HUES64 (cell line): ENCODE measurements at regions not wholly inside any gene's neighbourhood (a gene's known extent, or its start where the extent isn't known, plus 50 kb on each side); places are given as distances from the start of the nearest gene placed in this dataset.

Experiments
- H3K27ac ChIP-seq: 2 replicates; pipeline ENCODE4 v1.7.0; 2013; ENCODE audit warnings: low read depth, low read length, inconsistent platforms
- H3K27me3 ChIP-seq: 2 replicates; pipeline ENCODE4 v1.6.1; 2013; ENCODE audit warnings: mild to moderate bottlenecking, low read length; ENCODE audit not compliant: insufficient read depth
- H3K36me3 ChIP-seq: 2 replicates; pipeline ENCODE4 v1.6.1; 2013; ENCODE audit warnings: mild to moderate bottlenecking, low read length; ENCODE audit not compliant: insufficient read depth
- H3K4me1 ChIP-seq: 2 replicates; pipeline ENCODE4 v1.6.1; 2013; ENCODE audit warnings: mild to moderate bottlenecking, low read length, moderate library complexity; ENCODE audit not compliant: insufficient read depth
- H3K4me3 ChIP-seq: 2 replicates; pipeline ENCODE4 v1.5.1; 2013; ENCODE audit warnings: mild to moderate bottlenecking, low read length, moderate library complexity
- H3K9ac ChIP-seq: 2 replicates; pipeline ENCODE4 v1.6.1; 2013; ENCODE audit warnings: mild to moderate bottlenecking, low read depth, low read length
- H3K9me3 ChIP-seq: 2 replicates; pipeline ENCODE4 v1.6.1; 2013; ENCODE audit warnings: low read depth, low read length; ENCODE audit not compliant: insufficient read depth
- WGBS: fragments of 150-250, 120-280 bp; methylation state at CpG from one replicate; pipeline ENCODE4 v1.1.7; 2013; ENCODE audit warnings: missing lambda C conversion rate; 5-methylcytosine and 5-hydroxymethylcytosine counted together

- WGBS, result 71% methylated on average over 8 of the region's 8 CpGs
- Histone ChIP-seq H3K9ac (no peak overlapping the region), H3K4me1 (no peaks in the 10 kb centered on the region), H3K27me3 (no peaks in the 10 kb centered on the region), H3K4me3 (no peak overlapping the region), H3K9me3 (no peaks in the 10 kb centered on the region), H3K27ac (no peak overlapping the region), H3K36me3 (no peaks in the 10 kb centered on the region)
Observed at GRCh38 chr20:10864076-10864672, 190.4 kb upstream of the JAG1 start.

DNA sequence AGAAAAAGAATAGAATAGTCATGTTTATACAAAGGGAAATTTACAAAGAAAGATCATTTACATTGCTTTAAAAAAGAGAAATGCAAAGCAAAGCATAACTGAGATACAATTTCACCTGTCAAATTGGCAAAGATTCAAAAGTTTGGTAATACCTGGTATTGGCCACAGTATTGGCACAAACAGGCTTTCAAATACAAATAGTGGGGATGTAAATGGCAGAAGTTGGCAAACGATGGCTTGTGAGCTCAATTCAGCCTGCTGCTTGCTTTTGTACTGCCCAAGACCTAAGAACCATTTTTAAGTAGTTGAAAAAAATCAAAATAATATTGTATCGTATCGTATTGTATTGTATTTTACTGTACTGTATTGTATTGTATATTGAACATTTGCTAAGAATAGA lies 194.5 kb upstream of the JAG1 start:
- H3K4me1 ChIP-seq, result no peaks in the 10 kb centered on the region
- no peak overlapping the region for H3K4me3 ChIP-seq
- no peaks in the 10 kb centered on the region for H3K9me3 ChIP-seq
- WGBS, result 90% methylated on average over 1 of the region's 3 CpGs
- no peak overlapping the region for H3K27ac ChIP-seq
- H3K27me3 ChIP-seq, result no peaks in the 10 kb centered on the region
- no peak overlapping the region for H3K9ac ChIP-seq
- H3K36me3 ChIP-seq, result no peaks in the 10 kb centered on the region

DNA sequence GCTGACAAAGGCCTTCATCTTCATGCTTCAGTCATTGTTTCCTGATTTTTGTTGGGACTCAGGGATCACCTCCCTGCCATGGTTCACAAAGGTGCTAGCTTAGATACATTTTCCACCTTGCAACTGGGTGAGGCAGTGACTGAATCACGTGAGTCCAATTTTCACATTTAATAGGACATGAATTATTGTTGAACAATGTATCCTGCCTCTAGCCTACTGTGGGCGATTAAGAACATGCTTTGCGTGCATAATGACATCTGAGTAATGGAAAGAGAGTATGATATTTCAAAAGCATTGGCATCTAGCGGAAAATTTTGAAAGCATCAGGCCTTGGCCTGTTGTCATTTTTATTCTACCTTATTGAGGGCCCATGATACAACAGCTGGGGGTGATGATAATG lies 199.2 kb upstream of the JAG1 start:
- Histone ChIP-seq H3K27ac (no peak overlapping the region), H3K9me3 (peaks cover 3% of the 10 kb centered on the region; the same call in 1 of the 2 replicates), H3K4me1 (no peaks in the 10 kb centered on the region), H3K9ac (no peak overlapping the region), H3K27me3 (no peaks in the 10 kb centered on the region), H3K36me3 (no peaks in the 10 kb centered on the region), H3K4me3 (no peak overlapping the region)
- WGBS, result 95% methylated on average over 4 of the region's 4 CpGs

DNA sequence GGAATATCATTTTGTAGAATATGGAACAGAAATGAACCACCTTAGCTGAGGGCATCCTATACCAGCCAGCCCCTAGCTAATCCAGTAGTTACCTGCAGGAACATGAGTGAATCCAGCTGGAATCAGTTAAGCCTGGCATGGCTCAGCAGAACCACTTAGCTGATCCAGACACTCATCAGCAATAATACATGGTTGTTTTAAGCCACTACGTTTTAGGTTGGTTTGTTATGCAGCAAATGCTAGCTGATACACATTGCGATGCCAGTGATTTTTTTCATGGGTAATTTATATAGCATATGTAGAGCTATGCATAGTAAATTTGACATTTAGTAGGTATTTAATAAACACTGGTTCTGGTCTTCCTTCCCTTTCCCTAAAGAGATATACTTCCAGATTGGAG lies 201.9 kb upstream of the JAG1 start:
- WGBS, result 67% methylated on average over 2 of the region's 2 CpGs
- H3K9me3 ChIP-seq, result peaks cover 3% of the 10 kb centered on the region; the same call in 1 of the 2 replicates
- no peaks in the 10 kb centered on the region for H3K4me1 ChIP-seq
- no peaks in the 10 kb centered on the region for H3K27me3 ChIP-seq
- no peak overlapping the region for H3K9ac ChIP-seq
- H3K4me3 ChIP-seq, result no peak overlapping the region
- no peak overlapping the region for H3K27ac ChIP-seq
- no peaks in the 10 kb centered on the region for H3K36me3 ChIP-seq

GRCh38 chr20:10876558-10876957 lies 202.8 kb upstream of the JAG1 start:
- H3K4me3 ChIP-seq, result no peak overlapping the region
- H3K4me1 ChIP-seq, result no peaks in the 10 kb centered on the region
- WGBS, result 100% methylated on average over 1 of the region's 1 CpG
- H3K36me3 ChIP-seq, result no peaks in the 10 kb centered on the region
- no peak overlapping the region for H3K27ac ChIP-seq
- no peaks in the 10 kb centered on the region for H3K27me3 ChIP-seq
- H3K9me3 ChIP-seq, result peaks cover 3% of the 10 kb centered on the region; the same call in 1 of the 2 replicates
- no peak overlapping the region for H3K9ac ChIP-seq

DNA sequence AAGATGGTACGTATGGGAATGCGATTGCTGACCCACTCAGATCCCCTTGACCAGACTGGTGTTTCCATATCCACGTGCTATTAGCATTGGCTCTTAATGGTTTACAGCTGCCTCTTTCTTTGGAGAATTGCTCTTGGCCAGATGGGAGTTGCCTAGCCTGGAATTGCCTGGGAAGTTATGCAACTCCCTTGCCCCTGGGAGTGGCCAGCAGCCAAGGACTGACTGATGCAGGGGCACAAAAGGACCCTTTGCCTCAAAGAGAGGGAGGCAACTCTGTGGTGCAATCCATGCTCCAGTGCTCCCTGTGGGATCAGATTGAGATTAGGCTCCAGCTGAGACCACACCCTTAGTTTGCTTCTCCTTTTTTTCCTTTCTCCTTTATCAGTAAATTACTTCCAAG lies 203.5 kb upstream of the JAG1 start:
- no peaks in the 10 kb centered on the region for H3K4me1 ChIP-seq
- H3K9ac ChIP-seq, result no peak overlapping the region
- 94% methylated on average over 3 of the region's 3 CpGs for WGBS
- no peak overlapping the region for H3K27ac ChIP-seq
- peaks cover 3% of the 10 kb centered on the region; the same call in 1 of the 2 replicates for H3K9me3 ChIP-seq
- no peaks in the 10 kb centered on the region for H3K27me3 ChIP-seq
- no peaks in the 10 kb centered on the region for H3K36me3 ChIP-seq
- no peak overlapping the region for H3K4me3 ChIP-seq

DNA sequence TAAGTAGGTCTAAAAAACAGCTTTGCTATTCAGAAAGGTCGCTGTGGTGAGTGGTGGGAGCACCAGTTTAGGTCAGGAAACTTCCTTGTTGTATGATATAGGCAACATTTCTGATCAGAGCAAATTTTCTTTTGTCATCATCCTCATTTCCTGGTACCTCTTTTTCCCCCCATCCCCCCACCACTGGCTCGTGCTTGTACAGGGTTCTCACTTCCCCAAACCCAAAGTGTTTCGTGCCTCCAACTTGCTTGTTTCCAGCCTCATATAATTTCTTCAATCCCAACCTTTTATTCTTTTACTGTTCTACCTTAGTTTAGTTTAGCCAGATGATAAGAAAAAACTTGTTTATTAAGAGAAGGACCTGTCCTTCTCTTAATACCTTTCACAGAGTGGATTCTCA lies 209.4 kb upstream of the JAG1 start:
- Histone ChIP-seq H3K4me3 (no peak overlapping the region), H3K27ac (no peak overlapping the region), H3K27me3 (no peaks in the 10 kb centered on the region), H3K9ac (no peak overlapping the region), H3K36me3 (no peaks in the 10 kb centered on the region), H3K9me3 (no peaks in the 10 kb centered on the region), H3K4me1 (no peaks in the 10 kb centered on the region)
- 96% methylated on average over 3 of the region's 3 CpGs for WGBS

DNA sequence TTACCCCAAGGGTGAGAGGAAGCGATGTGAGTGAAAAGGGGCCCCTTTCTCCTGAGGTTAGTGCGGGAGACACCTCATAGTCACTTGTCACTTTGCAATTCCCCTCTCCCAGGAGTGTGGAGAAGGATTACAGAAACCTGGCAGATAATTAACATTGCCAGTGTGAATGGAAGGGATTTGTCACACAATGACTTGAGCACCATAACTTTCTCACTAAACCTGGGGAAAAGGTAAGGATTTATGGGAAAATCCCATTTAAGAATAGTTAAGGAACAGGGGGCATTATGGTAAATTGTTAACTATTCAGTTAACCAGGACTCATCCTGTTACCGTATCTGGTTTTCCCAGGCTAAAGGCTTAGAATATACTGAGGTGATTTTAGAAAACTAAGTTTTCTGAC lies 219.5 kb upstream of the JAG1 start:
- Histone ChIP-seq H3K9me3 (no peaks in the 10 kb centered on the region), H3K27ac (no peak overlapping the region), H3K36me3 (no peaks in the 10 kb centered on the region), H3K9ac (no peak overlapping the region), H3K4me3 (no peak overlapping the region), H3K27me3 (no peaks in the 10 kb centered on the region), H3K4me1 (no peaks in the 10 kb centered on the region)
- WGBS, result 100% methylated on average over 3 of the region's 3 CpGs

DNA sequence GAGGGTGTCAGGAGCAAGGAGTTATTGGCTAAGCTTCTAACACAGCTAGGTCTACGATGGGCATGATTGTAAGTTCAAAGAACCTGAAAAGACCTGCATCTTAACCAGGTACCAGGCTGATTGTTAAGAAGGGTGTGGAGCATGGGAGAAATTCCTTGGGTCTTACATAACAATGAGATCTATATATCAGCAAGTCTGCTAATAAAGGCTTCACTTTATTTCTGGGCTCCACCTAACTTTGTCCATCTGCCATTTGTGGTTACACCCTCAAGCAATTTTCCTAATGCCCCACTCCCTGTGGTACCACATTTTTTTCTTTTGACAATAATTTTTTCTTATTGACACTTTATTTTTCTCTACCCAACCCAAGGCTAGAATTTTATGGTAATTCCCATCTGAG lies 223.5 kb upstream of the JAG1 start:
- 93% methylated on average over 1 of the region's 1 CpG for WGBS
- H3K27me3 ChIP-seq, result no peaks in the 10 kb centered on the region
- H3K4me3 ChIP-seq, result no peak overlapping the region
- no peak overlapping the region for H3K27ac ChIP-seq
- no peaks in the 10 kb centered on the region for H3K9me3 ChIP-seq
- no peaks in the 10 kb centered on the region for H3K4me1 ChIP-seq
- no peaks in the 10 kb centered on the region for H3K36me3 ChIP-seq
- no peak overlapping the region for H3K9ac ChIP-seq

- WGBS, result 91% methylated on average over 1 of the region's 1 CpG
- no peaks in the 10 kb centered on the region; the same call in 1 of the 2 replicates for H3K4me1 ChIP-seq
- H3K9ac ChIP-seq, result no peak overlapping the region
- H3K36me3 ChIP-seq, result no peaks in the 10 kb centered on the region
- H3K27ac ChIP-seq, result no peak overlapping the region
- no peak overlapping the region for H3K4me3 ChIP-seq
- H3K9me3 ChIP-seq, result no peaks in the 10 kb centered on the region
- H3K27me3 ChIP-seq, result no peaks in the 10 kb centered on the region
Observed at GRCh38 chr20:10898552-10898951, 224.8 kb upstream of the JAG1 start.

- Histone ChIP-seq H3K27ac (no peak overlapping the region), H3K4me1 (no peaks in the 10 kb centered on the region; the same call in 1 of the 2 replicates)
- WGBS, result 81% methylated on average over 1 of the region's 1 CpG
Observed at GRCh38 chr20:10902174-10902573, 228.4 kb upstream of the JAG1 start.

More at GRCh38 chr20:10902174-10902573, 228.4 kb upstream of the JAG1 start:
- no peaks in the 10 kb centered on the region for H3K36me3 ChIP-seq
- H3K9me3 ChIP-seq, result no peaks in the 10 kb centered on the region
- no peaks in the 10 kb centered on the region for H3K27me3 ChIP-seq
- H3K4me3 ChIP-seq, result no peak overlapping the region
- no peak overlapping the region for H3K9ac ChIP-seq
